Ammon's horn (tissue), 1 donor: ENCODE measurements at regions not wholly inside any gene's neighbourhood (a gene's known extent, or its start where the extent isn't known, plus 50 kb on each side); places are given as distances from the start of the nearest gene placed in this dataset.

Experiments used
- DNase-seq: peaks from one replicate; pipeline ENCODE4 v3.0.0-alpha.2; 2016; ENCODE audit warnings: low spot score

DNA sequence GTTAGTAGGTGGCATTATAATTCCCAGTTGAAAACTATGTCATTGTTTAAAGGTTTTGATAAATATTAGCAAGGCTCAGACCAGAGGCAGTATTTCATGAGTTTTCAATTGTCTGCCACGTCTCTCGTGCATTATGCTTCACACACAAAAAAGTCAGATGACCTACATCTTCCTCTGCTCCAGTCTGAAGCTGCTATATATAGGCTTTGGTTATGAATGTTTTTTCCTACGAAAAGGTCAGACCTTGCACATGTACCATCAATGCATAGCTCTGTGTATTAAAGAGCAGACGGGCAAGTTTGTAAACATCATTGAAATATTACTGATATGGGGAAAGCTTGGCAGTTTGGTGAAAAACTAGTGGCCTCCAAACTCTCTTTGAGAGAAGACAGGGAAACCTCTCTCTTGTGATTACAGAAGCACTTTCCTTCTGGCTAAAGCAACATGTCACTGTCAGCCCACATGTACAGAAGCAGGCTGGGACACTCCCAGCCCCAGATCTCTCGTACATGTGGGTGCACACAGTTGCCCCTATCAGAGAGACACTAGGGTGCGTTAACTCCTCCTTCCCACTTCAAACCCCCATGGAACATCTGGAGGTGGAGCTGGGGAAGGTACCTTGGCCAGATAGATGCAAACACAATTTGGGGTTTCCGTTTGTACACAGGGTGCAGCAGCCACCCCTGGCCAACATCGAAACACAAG lies 184.0 kb upstream of the BCL6 start:
- no peak for DNase-seq

- no peak for DNase-seq
Measured at GRCh38 chr3:187930021-187930420, 184.8 kb upstream of the BCL6 start.

DNA sequence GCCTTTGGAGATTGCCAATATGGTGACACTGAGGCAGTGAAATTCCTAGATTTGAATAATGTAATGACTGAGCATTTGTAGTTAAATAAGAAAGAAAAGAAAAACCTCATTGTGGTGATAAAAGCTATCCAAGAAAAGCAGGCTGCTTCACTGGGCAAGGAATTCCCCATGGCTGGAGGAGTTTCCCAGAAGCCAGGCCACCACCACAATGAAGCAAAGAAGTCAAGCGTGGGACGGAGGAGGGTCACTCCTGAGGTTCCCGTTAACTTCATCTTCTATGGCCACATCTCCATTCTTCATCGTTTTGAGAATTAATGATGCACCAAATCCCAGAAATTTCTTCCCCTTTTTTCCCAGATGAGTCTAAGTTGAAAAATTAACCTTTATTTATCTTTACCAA lies 185.8 kb upstream of the BCL6 start:
- no peak for DNase-seq

DNA sequence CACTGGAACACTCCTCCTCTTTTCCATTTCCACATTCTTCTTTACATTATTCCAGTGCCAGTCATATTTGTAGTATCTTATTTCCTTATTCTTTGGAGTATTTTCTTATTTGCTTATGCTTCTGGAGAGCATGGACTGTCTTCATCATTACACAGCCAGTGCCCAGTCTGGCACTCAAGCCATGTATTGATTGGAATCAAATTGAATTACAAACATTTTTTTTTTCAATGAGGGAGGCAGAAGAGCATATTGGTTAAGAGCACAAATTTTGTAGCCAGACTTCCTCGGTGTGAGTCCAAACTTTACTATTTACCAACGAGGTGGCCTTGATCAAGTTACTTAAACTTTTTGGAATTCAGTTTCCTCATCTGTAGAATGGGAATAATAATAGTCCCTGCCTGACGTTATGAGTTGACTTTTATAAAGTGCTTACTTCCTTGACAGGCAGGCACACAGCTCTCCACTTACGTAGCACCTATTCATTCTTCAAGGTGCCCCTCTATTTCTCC lies 186.6 kb upstream of the BCL6 start:
- DNase-seq, result no peak

DNA sequence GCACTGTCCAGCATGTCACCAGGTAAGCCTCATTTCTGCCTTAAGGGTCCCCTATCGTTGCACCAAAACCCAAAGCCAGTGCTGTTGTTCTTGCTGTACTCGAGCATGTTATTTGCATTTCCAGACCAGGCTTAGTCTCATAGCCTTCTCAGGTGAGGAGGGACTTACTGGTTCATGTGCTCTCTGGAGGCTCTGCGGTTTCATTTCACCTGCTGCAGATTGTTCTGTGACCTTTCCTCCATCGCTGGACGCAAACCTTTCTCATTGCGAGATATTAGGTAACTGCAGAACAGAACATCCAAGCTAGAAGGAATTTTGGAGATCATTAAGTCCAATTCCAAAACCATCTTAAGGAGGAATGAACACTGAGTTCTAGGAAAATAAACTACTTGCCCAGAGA lies 187.3 kb upstream of the BCL6 start:
- no peak for DNase-seq

DNA sequence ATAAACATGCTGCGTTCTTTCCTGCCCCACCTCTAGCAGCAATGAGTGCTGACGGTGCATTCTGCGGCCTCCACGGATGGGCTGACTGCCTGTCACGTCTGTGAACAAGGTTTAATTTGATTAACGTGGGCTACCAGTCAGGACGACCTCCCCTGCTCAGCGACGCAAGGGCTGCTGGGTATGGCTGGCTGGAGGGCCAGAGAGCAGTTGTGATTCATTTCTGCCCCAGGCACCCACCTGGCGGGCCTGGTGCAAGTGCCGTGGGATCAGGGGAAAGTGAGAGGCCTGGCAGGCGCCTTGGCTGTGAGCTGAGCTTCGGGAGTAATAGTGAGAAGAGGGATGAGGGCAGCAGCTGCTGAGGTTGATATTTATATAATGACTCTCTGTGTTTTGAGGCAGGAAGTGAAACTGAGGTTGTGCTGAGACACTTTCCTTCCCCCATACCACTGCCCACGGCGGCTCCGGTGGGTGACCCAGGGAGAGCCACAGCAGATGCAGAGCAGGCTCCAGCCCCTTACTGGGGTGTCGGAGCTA lies 190.4 kb upstream of the BCL6 start:
- DNase-seq, result peak; percentile 27

GRCh38 chr3:187936676-187937075 lies 191.4 kb upstream of the BCL6 start:
- DNase-seq, result no peak

- DNase-seq, result no peak
Measured at GRCh38 chr3:187939891-187940290, 194.6 kb upstream of the BCL6 start.

GRCh38 chr3:187941135-187941847 lies 196.0 kb upstream of the BCL6 start:
- DNase-seq, result no peak

DNA sequence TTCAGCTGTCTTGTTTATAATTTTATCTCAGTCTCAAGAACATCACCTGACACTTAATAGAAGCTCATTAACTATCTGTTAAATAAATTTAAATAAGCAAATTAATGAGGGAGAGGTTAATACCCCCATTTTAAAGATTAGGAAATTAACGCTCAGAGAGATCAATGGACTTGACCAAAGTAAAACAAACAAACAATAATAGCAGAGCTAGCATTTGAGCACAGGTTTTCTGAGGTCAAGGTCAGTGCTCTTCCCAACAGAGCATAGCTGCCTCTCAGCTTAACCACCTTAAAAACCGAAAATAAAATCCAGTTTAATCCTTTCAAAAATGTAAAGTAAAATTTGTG lies 196.6 kb upstream of the BCL6 start:
- no peak for DNase-seq

GRCh38 chr3:187942658-187943241 lies 197.5 kb upstream of the BCL6 start:
- DNase-seq, result no peak

GRCh38 chr3:187943677-187944389 lies 198.6 kb upstream of the BCL6 start:
- DNase-seq, result no peak

DNA sequence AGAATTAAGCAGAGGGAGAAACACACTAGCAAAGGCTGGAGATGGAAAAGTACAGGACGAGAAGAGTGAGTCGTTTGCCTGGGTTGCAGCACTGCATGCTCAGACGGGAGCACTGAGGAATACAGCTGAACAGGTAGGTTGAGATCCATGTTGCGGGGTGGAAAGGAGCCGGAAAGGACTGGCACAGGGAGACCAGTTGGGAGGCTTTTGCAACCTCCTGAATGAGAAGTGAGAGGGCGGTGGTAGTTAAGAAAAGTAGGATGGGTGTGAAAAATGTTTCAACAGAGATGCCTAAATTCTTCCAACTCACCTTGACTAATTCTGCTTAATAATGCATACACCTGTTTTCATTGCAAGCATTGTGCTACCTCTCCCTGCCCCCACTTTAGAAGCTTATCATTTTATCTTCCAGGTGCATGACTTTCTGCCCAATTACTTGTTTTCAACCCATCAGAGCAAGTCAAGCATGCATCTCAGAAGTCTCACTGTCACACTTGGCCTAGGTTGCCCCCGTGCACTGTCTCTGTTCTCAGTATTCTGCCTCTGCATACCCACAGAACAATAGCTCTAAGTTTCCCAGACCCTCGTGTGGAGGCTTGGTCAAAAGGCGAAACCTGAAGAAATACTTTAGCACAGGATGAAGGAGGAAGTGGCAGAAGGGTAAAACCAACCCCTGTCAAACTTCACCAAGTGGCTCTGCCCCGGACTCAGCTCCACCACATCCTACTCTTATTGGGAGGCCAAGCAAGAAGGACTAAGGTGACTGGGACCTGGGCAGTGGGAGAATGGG lies 199.3 kb upstream of the BCL6 start:
- no peak for DNase-seq

DNA sequence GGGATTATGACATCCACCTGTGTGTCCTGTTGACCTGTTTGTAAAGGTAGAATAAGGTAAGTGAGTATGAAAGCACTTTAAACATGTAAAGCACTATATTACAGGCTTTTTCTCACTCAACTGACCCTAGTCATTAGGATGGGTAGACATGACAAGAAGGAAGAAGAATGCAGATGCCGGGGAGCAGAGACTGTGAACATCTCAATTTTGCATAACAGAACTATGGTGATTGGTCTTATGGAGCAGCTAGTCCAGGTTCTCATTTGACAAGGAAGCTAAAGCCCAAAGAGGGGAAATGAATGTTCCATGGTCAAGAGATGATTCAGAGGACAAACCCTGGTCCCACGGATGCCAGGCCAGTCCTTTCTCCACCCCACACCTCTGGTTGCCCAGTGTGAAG lies 200.1 kb upstream of the BCL6 start:
- no peak for DNase-seq

GRCh38 chr3:187946163-187946691 lies 201.0 kb upstream of the BCL6 start:
- no peak for DNase-seq

DNA sequence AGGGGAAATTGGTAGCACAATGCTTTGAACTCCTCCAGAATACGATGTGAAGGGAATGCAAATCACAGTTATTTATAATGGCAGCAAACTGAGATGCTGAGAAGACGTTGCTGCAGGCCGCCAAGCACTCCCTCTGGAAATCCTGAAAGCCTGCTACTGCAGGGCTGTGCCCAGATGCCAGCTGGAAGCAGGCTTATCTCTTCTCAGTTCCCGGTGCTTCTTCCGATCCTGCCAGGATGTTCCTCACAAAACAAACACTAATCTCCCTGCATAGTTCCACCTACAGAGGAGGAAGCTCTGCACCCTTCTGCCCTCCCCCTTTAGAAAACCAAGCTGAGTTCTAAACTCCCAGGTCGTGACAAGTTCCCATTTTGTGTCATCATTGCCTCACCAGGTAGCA lies 201.7 kb upstream of the BCL6 start:
- no peak for DNase-seq

GRCh38 chr3:187947927-187948682 lies 202.8 kb upstream of the BCL6 start:
- DNase-seq, result no peak

- no peak for DNase-seq
Measured at GRCh38 chr3:187949093-187949820, 204.0 kb upstream of the BCL6 start.

GRCh38 chr3:187950671-187951070 lies 203.3 kb upstream of the LPP start:
- no peak for DNase-seq
